SHP77 (cell line): ENCODE measurements at regions not wholly inside any gene's neighbourhood (a gene's known extent, or its start where the extent isn't known, plus 50 kb on each side); places are given as distances from the start of the nearest gene placed in this dataset.
"Not testable (repeated sequence)": the region's sequence is repeated elsewhere in the genome, so short reads cannot be mapped to it uniquely, and the experiment has no call there.

Source experiments
- DNase-seq, 2 experiments: peaks; one replicate each; lab custom pipeline; 2025; lab: John Stamatoyannopoulos, UW

- DNase-seq, result no peak
These were observed 242.8 kb upstream of the HNRNPA3 start for GRCh38 chr2:176969642-176970359.

- no peak for DNase-seq
These were observed 235.6 kb upstream of the HNRNPA3 start for GRCh38 chr2:176976736-176977685.

GRCh38 chr2:176978921-176979320 is 233.7 kb upstream of the HNRNPA3 start:
- DNase-seq, result no peak

GRCh38 chr2:176979981-176980710 is 232.4 kb upstream of the HNRNPA3 start:
- DNase-seq, result no peak

- DNase-seq, result no peak
These were observed 227.6 kb upstream of the HNRNPA3 start for GRCh38 chr2:176984987-176985386.

- no peak for DNase-seq
These were observed 226.7 kb upstream of the HNRNPA3 start for GRCh38 chr2:176985871-176986270.

GRCh38 chr2:176986487-176986886 is 226.1 kb upstream of the HNRNPA3 start:
- DNase-seq, result no peak

GRCh38 chr2:176991411-176991810 is 221.2 kb upstream of the HNRNPA3 start:
- DNase-seq, result no peak

GRCh38 chr2:176997074-176997791 is 215.4 kb upstream of the HNRNPA3 start:
- DNase-seq, result no peak

- DNase-seq, result no peak
These were observed 214.8 kb upstream of the HNRNPA3 start for GRCh38 chr2:176997792-176998169.

- no peak for DNase-seq
These were observed 213.3 kb upstream of the HNRNPA3 start for GRCh38 chr2:176999301-176999700.

- DNase-seq, result no peak
These were observed 212.4 kb upstream of the HNRNPA3 start for GRCh38 chr2:177000061-177000714.

- DNase-seq, result no peak
These were observed 211.9 kb upstream of the HNRNPA3 start for GRCh38 chr2:177000715-177001072.

- DNase-seq, result no peak
These were observed 211.3 kb upstream of the HNRNPA3 start for GRCh38 chr2:177001334-177001733.

- DNase-seq, result no peak
These were observed 209.6 kb upstream of the HNRNPA3 start for GRCh38 chr2:177002983-177003382.

- DNase-seq, result not testable (repeated sequence)
These were observed 204.9 kb upstream of the HNRNPA3 start for GRCh38 chr2:177007726-177008125.

GRCh38 chr2:177008662-177009061 is 203.9 kb upstream of the HNRNPA3 start:
- DNase-seq, result not testable (repeated sequence)

GRCh38 chr2:177010146-177010545 is 202.4 kb upstream of the HNRNPA3 start:
- DNase-seq, result no peak

- no peak for DNase-seq
These were observed 201.7 kb upstream of the HNRNPA3 start for GRCh38 chr2:177010861-177011260.

- DNase-seq, result no peak
These were observed 197.6 kb upstream of the HNRNPA3 start for GRCh38 chr2:177014946-177015345.

- no peak for DNase-seq
These were observed 197.2 kb upstream of the HNRNPA3 start for GRCh38 chr2:177015356-177015923.
